Mesodermal cell (in vitro differentiated cells): ENCODE measurements at regions not wholly inside any gene's neighbourhood (a gene's known extent, or its start where the extent isn't known, plus 50 kb on each side); places are given as distances from the start of the nearest gene placed in this dataset.

ENCODE experiments used
- H3K27ac ChIP-seq: 2 replicates; pipeline ENCODE4 v1.7.0; 2013; ENCODE audit warnings: mild to moderate bottlenecking, low read depth, low read length, moderate library complexity; ENCODE audit not compliant: severe bottlenecking
- H3K36me3 ChIP-seq: 2 replicates; pipeline ENCODE4 v1.7.1; 2013; ENCODE audit warnings: mild to moderate bottlenecking, low read length, moderate library complexity; ENCODE audit not compliant: control insufficient read depth, insufficient read depth
- H3K4me1 ChIP-seq: one replicate; pipeline ENCODE4 v1.7.1; 2013; ENCODE audit warnings: mild to moderate bottlenecking, low read length; ENCODE audit not compliant: insufficient read depth, control insufficient read depth, poor library complexity, severe bottlenecking
- H3K4me3 ChIP-seq: 2 replicates; pipeline ENCODE4 v1.7.0; 2013; ENCODE audit warnings: low read length, control low read depth, mild to moderate bottlenecking; ENCODE audit not compliant: insufficient read depth, poor library complexity, severe bottlenecking; ENCODE audit errors: extremely low read depth
- H3K9me3 ChIP-seq: 2 replicates; pipeline ENCODE4 v1.7.1; 2013; ENCODE audit warnings: mild to moderate bottlenecking, low read length, moderate library complexity; ENCODE audit not compliant: control insufficient read depth
- WGBS, 2 experiments: methylation state at CpG; one replicate each; pipeline ENCODE4 v1.1.5; 2013; ENCODE audit warnings: missing lambda C conversion rate in 2 of 2; ENCODE audit not compliant: insufficient coverage in 2 of 2; 5-methylcytosine and 5-hydroxymethylcytosine counted together

GRCh38 chr4:165610679-165611437 is 232.1 kb downstream of the CPE start:
- no peaks in the 10 kb centered on the region for H3K36me3 ChIP-seq
- WGBS, 2 experiments = 69 to 77% methylated on average over 4 of the region's 6 CpGs
- no peak overlapping the region for H3K4me3 ChIP-seq
- H3K4me1 ChIP-seq = no peaks in the 10 kb centered on the region
- no peak overlapping the region for H3K27ac ChIP-seq
- H3K9me3 ChIP-seq = no peaks in the 10 kb centered on the region

GRCh38 chr4:165612936-165613335 is 234.1 kb downstream of the CPE start:
- no peaks in the 10 kb centered on the region for H3K4me1 ChIP-seq
- peaks cover 1% of the 10 kb centered on the region for H3K9me3 ChIP-seq
- no CpG with 5 or more reads among the region's 1 CpG for WGBS, 2 experiments
- H3K27ac ChIP-seq = no peak overlapping the region
- no peak overlapping the region for H3K4me3 ChIP-seq
- no peaks in the 10 kb centered on the region for H3K36me3 ChIP-seq

- peaks cover 3% of the 10 kb centered on the region for H3K9me3 ChIP-seq
- H3K27ac ChIP-seq = no peak overlapping the region
- no peaks in the 10 kb centered on the region for H3K4me1 ChIP-seq
- 100% methylated on average over 1 of the region's 2 CpGs; no CpG with 5 or more reads in 1 of the 2 experiments for WGBS, 2 experiments
- H3K36me3 ChIP-seq = no peaks in the 10 kb centered on the region
- no peak overlapping the region for H3K4me3 ChIP-seq
Measured at GRCh38 chr4:165613581-165613980, 234.8 kb downstream of the CPE start.

- Histone ChIP-seq H3K36me3 (no peaks in the 10 kb centered on the region), H3K4me3 (no peak overlapping the region)
- 100% methylated on average over 1 of the region's 3 CpGs; no CpG with 5 or more reads in 1 of the 2 experiments for WGBS, 2 experiments
Measured at GRCh38 chr4:165620913-165621312, 242.1 kb downstream of the CPE start.

GRCh38 chr4:165621983-165622382 is 243.2 kb downstream of the CPE start:
- Histone ChIP-seq H3K4me3 (no peak overlapping the region), H3K27ac (peak overlapping the region; percentile 52), H3K9me3 (peaks cover 3% of the 10 kb centered on the region), H3K4me1 (peaks cover 8% of the 10 kb centered on the region), H3K36me3 (no peaks in the 10 kb centered on the region)
- WGBS, 2 experiments = 86 to 93% methylated on average over 5 of the region's 5 CpGs

More at GRCh38 chr4:165620913-165621312, 242.1 kb downstream of the CPE start:
- H3K4me1 ChIP-seq = peaks cover 8% of the 10 kb centered on the region
- peaks cover 3% of the 10 kb centered on the region for H3K9me3 ChIP-seq
- H3K27ac ChIP-seq = no peak overlapping the region

- Histone ChIP-seq H3K4me3 (no peak overlapping the region), H3K9me3 (no peaks in the 10 kb centered on the region), H3K27ac (no peak overlapping the region), H3K4me1 (peaks cover 8% of the 10 kb centered on the region), H3K36me3 (no peaks in the 10 kb centered on the region)
- WGBS, 2 experiments = 86% methylated on average over 1 of the region's 2 CpGs
Measured at GRCh38 chr4:165625281-165625680, 246.5 kb downstream of the CPE start.

- Histone ChIP-seq H3K36me3 (no peaks in the 10 kb centered on the region), H3K4me3 (no peak overlapping the region), H3K4me1 (peaks cover 13% of the 10 kb centered on the region), H3K27ac (no peak overlapping the region), H3K9me3 (no peaks in the 10 kb centered on the region)
- WGBS, 2 experiments = 90 to 91% methylated on average over 3 of the region's 4 CpGs
Measured at GRCh38 chr4:165626316-165626715, 246.7 kb upstream of the TLL1 start.

- H3K4me3 ChIP-seq = no peak overlapping the region
- H3K9me3 ChIP-seq = no peaks in the 10 kb centered on the region
- no peak overlapping the region for H3K27ac ChIP-seq
- no CpG with 5 or more reads among the region's 3 CpGs for WGBS, 2 experiments
- H3K36me3 ChIP-seq = no peaks in the 10 kb centered on the region
- H3K4me1 ChIP-seq = peaks cover 13% of the 10 kb centered on the region
Measured at GRCh38 chr4:165627128-165627527, 245.9 kb upstream of the TLL1 start.

GRCh38 chr4:165627548-165627947 is 245.5 kb upstream of the TLL1 start:
- WGBS, 2 experiments = 100% methylated on average over 3 of the region's 5 CpGs
- H3K36me3 ChIP-seq = no peaks in the 10 kb centered on the region
- no peak overlapping the region for H3K27ac ChIP-seq
- H3K4me3 ChIP-seq = no peak overlapping the region
- H3K4me1 ChIP-seq = peaks cover 13% of the 10 kb centered on the region
- H3K9me3 ChIP-seq = no peaks in the 10 kb centered on the region

- Histone ChIP-seq H3K9me3 (no peaks in the 10 kb centered on the region), H3K36me3 (no peaks in the 10 kb centered on the region), H3K4me3 (no peak overlapping the region), H3K27ac (no peak overlapping the region), H3K4me1 (peaks cover 13% of the 10 kb centered on the region)
- WGBS, 2 experiments = 100% methylated on average over 1 to 3 of the region's 3 CpGs
Measured at GRCh38 chr4:165628572-165628971, 244.5 kb upstream of the TLL1 start.

- Histone ChIP-seq H3K4me1 (peaks cover 7% of the 10 kb centered on the region), H3K27ac (peak overlapping the region; percentile 33), H3K9me3 (no peaks in the 10 kb centered on the region)
Measured at GRCh38 chr4:165630671-165631070, 242.4 kb upstream of the TLL1 start.

More at GRCh38 chr4:165630671-165631070, 242.4 kb upstream of the TLL1 start:
- H3K4me3 ChIP-seq = no peak overlapping the region
- no peaks in the 10 kb centered on the region for H3K36me3 ChIP-seq
